GM12874 (cell line): ENCODE measurements at regions not wholly inside any gene's neighbourhood (a gene's known extent, or its start where the extent isn't known, plus 50 kb on each side); places are given as distances from the start of the nearest gene placed in this dataset.

Experiments
- CTCF ChIP-seq: IDR thresholded peaks from 2 replicates; pipeline ENCODE4 v1.5.1; 2011; ENCODE audit warnings: low read depth, mild to moderate bottlenecking, control low read depth, low read length, moderate library complexity; ENCODE audit not compliant: insufficient read depth

- no peak for TF ChIP-seq CTCF
Observed at GRCh38 chr1:148318123-148318903, 164.8 kb downstream of the PPIAL4G start.

- TF ChIP-seq CTCF = no peak
Observed at GRCh38 chr1:148317288-148317985, 165.4 kb upstream of the NBPF11 start.

- no peak for TF ChIP-seq CTCF
Observed at GRCh38 chr1:148315071-148315811, 163.2 kb upstream of the NBPF11 start.

GRCh38 chr1:148310807-148311206, 158.7 kb upstream of the NBPF11 start:
- TF ChIP-seq CTCF = no peak

- TF ChIP-seq CTCF = no peak
Observed at GRCh38 chr1:148309940-148310500, 157.9 kb upstream of the NBPF11 start.

GRCh38 chr1:148308832-148309458, 156.9 kb upstream of the NBPF11 start:
- no peak for TF ChIP-seq CTCF
